Heart left ventricle (tissue), 13 donors: ENCODE measurements at regions not wholly inside any gene's neighbourhood (a gene's known extent, or its start where the extent isn't known, plus 50 kb on each side); places are given as distances from the start of the nearest gene placed in this dataset.

ENCODE experiments used
- CTCF ChIP-seq, 12 donors: fragments of 200-600 bp; sonication (generic) in 4 of 12; IDR thresholded peaks; one replicate each; pipeline versions ENCODE4 v1.5.0 to v1.8.0; 2018 to 2022; ENCODE audit warnings: antibody characterized with exemption in 12 of 12, mild to moderate bottlenecking in 5 of 12
- POLR2A ChIP-seq, 2 donors: fragments of 450-650 bp; IDR thresholded peaks; one replicate each; pipeline ENCODE4 v1.6.1; 2017; ENCODE audit warnings: antibody characterized with exemption in 2 of 2, mild to moderate bottlenecking in 2 of 2, moderate library complexity in 2 of 2
- donor health status: ischemic (EF 13 %, LVEDD 7.1; RV severe dilation, severe dysfunction).
- donor health status: DM: no; HTN: yes; CAD: no.
- donor health status: DM: no; HTN: no; CAD: no.
- donor health status: ischemic (EF 25% LVEDD 6.9; RV normal size, moderate dysfunction).
- donor health status: ischemic (EF 25% LVEDD 5.7; RV mildly dilated, moderate dysfunction).
- donor health status: ischemic (EF 35%, LVEDD 5.7; RV mildly dilated, moderate dysfunction).
- donor health status: nonischemic (EF 11% LVEDD 7.7; RV severe dilation, severe dysfunction).
- donor health status: DM: yes; HTN: yes; CAD: no.
- donor health status: PGD.
- donor health status: ischemic (EF 29% LVEDD 5.4; RV normal size, mild dysfunction).
- donor health status: nonischemic (EF 23%, LVEDD 6.1; RV moderate dilation, normal function).

GRCh38 chr17:71780596-71780995 is 340.2 kb upstream of the SOX9 start:
- TF ChIP-seq CTCF (IDR thresholded peaks at IDR 0.05): no peak
- no peak for TF ChIP-seq POLR2A (IDR thresholded peaks at IDR 0.05)
